Spinal cord (tissue), 9 donors: ENCODE measurements at regions not wholly inside any gene's neighbourhood (a gene's known extent, or its start where the extent isn't known, plus 50 kb on each side); places are given as distances from the start of the nearest gene placed in this dataset.

Source experiments
- DNase-seq, 6 donors: peaks; one replicate each; pipeline versions ENCODE4 v3.0.0 to v3.0.0-alpha.2; 2013 to 2015; ENCODE audit warnings: low spot score in 6 of 6, low read depth in 4 of 6
- H3K27ac ChIP-seq: one replicate; pipeline ENCODE4 v1.5.1; 2013; ENCODE audit warnings: low read depth, low read length, control low read depth
- H3K27me3 ChIP-seq: one replicate; pipeline ENCODE4 v1.6.1; 2013; ENCODE audit warnings: low read length; ENCODE audit not compliant: control insufficient read depth, insufficient read depth
- H3K36me3 ChIP-seq: one replicate; pipeline ENCODE4 v1.6.1; 2013; ENCODE audit warnings: low read length; ENCODE audit not compliant: control insufficient read depth, insufficient read depth
- H3K4me1 ChIP-seq: one replicate; pipeline ENCODE4 v1.6.1; 2013; ENCODE audit warnings: low read length; ENCODE audit not compliant: control insufficient read depth, insufficient read depth
- H3K4me3 ChIP-seq: one replicate; pipeline ENCODE4 v1.5.1; 2013; ENCODE audit warnings: low read depth, low read length, control low read depth
- H3K9me3 ChIP-seq: one replicate; pipeline ENCODE4 v1.6.1; 2013; ENCODE audit warnings: low read length; ENCODE audit not compliant: control insufficient read depth, insufficient read depth
- WGBS: methylation state at CpG from one replicate; pipeline ENCODE4 v1.1.5; 2013; ENCODE audit warnings: missing lambda C conversion rate; ENCODE audit not compliant: insufficient coverage; 5-methylcytosine and 5-hydroxymethylcytosine counted together
- donor health status: healthy.

DNA sequence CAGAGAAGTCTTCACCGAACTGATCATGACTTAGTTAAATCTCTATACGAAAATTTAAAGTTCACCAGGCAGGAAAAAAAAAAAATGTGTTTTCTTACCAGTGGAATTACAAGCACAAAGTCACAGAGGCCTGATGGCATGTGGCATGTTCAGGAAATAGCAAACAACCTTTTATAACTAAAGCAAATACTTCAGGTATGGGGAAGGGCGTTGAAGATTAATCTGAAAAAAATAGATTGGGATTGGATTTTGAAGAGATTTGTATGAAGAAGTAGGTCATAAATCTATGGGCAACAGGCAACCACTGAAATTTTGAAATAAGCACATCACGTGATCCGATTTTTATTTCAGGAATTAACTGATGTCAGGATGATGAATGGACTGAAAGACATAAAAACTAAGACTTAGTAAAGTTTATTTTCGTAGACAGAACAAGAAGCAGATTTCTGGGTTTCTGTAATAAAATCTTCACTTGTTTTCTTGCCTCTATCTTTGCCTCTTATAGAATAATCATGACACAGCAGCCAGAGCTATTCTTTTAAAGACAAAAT is 295.9 kb upstream of the ADGRL4 start:
- H3K4me3 ChIP-seq: no peak overlapping the region
- no peaks in the 10 kb centered on the region for H3K36me3 ChIP-seq
- DNase-seq: no peak
- no peaks in the 10 kb centered on the region for H3K27me3 ChIP-seq
- no peak overlapping the region for H3K27ac ChIP-seq
- no peaks in the 10 kb centered on the region for H3K4me1 ChIP-seq
- H3K9me3 ChIP-seq: no peaks in the 10 kb centered on the region
- 60% methylated on average over 1 of the region's 6 CpGs for WGBS

DNA sequence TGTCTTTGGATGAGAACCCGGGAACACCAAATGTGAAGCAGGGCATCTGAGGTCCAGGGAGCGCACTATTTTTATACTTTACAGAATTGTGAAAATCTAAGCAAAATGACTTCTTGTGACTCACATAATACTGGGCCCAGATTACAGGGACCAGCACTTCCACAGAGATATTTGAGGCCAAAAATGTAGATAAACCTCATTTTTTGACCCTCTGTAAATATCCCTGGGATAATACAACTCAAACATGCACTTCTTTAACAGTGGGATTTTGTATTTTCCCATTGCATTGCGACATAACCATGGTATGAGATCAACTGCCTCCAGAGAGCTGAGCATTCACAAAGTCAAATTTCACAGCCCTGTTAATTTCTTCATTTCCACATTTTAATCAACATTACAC is 289.4 kb upstream of the ADGRL4 start:
- H3K27me3 ChIP-seq: no peaks in the 10 kb centered on the region
- no peak for DNase-seq
- H3K4me1 ChIP-seq: no peaks in the 10 kb centered on the region
- no peak overlapping the region for H3K4me3 ChIP-seq
- no peak overlapping the region for H3K27ac ChIP-seq
- H3K36me3 ChIP-seq: no peaks in the 10 kb centered on the region
- WGBS: 83% methylated on average over 1 of the region's 3 CpGs
- no peaks in the 10 kb centered on the region for H3K9me3 ChIP-seq

DNA sequence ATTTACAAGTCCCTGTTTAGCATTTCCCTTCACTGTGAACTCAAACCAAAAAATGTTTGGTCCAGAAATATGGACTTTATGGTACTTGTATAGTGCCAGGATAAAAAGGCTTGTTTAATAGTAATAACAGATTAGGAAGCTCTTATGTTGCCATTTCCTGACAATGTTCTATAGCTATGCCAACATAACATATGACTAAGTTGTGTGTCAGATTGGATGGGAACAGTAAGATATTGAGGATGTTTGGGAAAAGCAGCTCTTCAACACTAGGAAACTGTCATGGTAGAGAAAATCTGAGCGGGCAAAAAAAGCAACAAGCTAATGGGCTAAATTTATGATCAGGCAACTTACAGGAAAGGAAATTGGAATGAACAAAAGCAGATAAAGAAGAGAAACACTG is 287.1 kb upstream of the ADGRL4 start:
- Histone ChIP-seq H3K4me1 (no peaks in the 10 kb centered on the region), H3K4me3 (no peak overlapping the region), H3K36me3 (no peaks in the 10 kb centered on the region), H3K27ac (no peak overlapping the region), H3K27me3 (no peaks in the 10 kb centered on the region), H3K9me3 (no peaks in the 10 kb centered on the region)
- DNase-seq: no peak
- 100% methylated on average over 1 of the region's 1 CpG for WGBS

DNA sequence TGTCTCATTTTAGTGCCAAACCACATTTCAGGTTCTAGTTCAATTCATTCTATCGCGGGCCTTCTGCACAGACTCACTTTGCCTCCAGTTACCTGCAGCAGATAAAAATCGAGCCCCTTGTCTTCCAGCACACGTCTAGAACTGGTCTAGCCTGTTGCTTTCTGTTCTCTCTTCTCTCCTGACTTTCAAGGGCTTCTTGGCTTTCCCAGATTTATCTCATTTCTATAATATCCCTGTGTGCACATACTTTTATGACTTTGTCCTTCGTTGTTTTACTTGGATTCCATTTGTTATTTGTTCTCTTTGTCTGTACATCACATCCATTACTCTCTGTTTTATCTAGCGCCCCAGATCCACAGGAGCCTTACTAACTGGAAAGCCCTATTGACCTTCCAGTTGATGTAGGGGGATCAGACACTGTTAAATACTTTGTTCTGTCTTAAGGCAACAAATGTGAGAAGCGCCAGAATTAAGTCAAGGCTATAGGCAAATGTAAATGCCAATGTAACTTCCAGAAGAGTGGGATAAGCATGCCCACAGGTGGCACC is 284.5 kb upstream of the ADGRL4 start:
- H3K4me1 ChIP-seq: no peaks in the 10 kb centered on the region
- H3K4me3 ChIP-seq: no peak overlapping the region
- H3K9me3 ChIP-seq: no peaks in the 10 kb centered on the region
- no peaks in the 10 kb centered on the region for H3K27me3 ChIP-seq
- DNase-seq: peak in 1 of 6 donors; percentile 2
- WGBS: 87% methylated on average over 6 of the region's 7 CpGs
- H3K27ac ChIP-seq: no peak overlapping the region
- no peaks in the 10 kb centered on the region for H3K36me3 ChIP-seq

DNA sequence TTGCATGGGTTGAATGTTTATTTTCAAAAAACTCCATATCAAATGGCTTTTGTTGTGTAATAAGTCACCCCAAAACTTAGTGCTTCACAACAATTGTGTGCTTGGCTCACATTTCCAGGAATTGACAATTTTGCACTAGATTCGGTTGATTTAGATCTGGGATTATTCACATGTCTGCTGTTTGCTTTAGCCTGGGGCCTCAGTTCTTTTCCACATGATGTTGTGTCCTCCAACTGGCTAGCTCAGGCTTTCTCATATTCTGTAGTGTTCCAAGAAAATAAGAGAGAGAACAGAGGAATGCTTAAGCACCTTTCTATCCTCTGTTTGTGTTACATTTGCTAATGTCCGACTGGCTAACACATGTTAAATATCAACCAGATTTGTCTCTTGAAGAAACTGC is 281.5 kb upstream of the ADGRL4 start:
- no peaks in the 10 kb centered on the region for H3K4me1 ChIP-seq
- H3K36me3 ChIP-seq: no peaks in the 10 kb centered on the region
- H3K27me3 ChIP-seq: no peaks in the 10 kb centered on the region
- no peak overlapping the region for H3K27ac ChIP-seq
- H3K4me3 ChIP-seq: no peak overlapping the region
- no CpG with 5 or more reads among the region's 2 CpGs for WGBS
- H3K9me3 ChIP-seq: no peaks in the 10 kb centered on the region
- DNase-seq: no peak

DNA sequence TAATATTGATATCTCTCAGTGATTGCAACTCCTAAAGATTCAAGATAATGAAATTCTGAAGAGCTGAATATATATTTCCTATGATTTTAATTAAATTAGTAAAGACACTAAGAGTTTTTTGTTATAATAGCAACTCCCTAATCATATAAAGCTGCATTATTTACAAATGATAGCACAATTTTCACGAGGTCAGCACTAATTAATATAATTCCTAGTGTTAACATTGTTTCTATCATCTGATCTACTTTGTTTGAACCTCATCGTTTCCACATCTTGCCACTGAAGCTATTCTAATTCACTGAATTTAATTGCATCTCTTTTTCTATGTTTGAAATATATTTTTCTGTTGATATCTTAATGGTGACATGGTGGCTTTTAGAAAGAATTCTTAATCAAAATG is 279.1 kb upstream of the ADGRL4 start:
- WGBS: no CpG with 5 or more reads among the region's 2 CpGs
- Histone ChIP-seq H3K27ac (no peak overlapping the region), H3K4me3 (no peak overlapping the region), H3K36me3 (no peaks in the 10 kb centered on the region), H3K4me1 (no peaks in the 10 kb centered on the region), H3K27me3 (no peaks in the 10 kb centered on the region), H3K9me3 (no peaks in the 10 kb centered on the region)
- no peak for DNase-seq

DNA sequence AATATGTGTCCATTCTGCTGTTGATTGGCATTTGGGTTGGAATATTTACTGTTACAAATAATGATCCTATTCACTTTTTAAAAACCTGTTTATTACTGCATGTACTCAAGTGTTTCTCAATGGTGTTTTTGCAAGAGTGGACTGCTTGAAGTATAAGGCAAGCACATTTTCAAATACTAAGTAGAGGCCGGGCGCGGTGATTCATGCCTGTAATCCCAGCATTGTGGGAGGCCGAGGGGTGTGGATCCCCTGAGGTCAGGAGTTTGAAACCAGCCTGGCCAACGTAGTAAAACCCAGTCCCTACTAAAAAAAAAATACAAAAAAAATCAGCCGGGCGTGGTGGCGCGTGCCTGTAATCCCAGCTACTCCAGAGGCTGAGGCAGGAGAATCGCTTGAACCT is 276.9 kb upstream of the ADGRL4 start:
- DNase-seq: no peak
- H3K4me1 ChIP-seq: no peaks in the 10 kb centered on the region
- WGBS: 94% methylated on average over 4 of the region's 10 CpGs
- H3K4me3 ChIP-seq: no peak overlapping the region
- H3K27ac ChIP-seq: no peak overlapping the region
- H3K9me3 ChIP-seq: no peaks in the 10 kb centered on the region
- H3K36me3 ChIP-seq: no peaks in the 10 kb centered on the region
- no peaks in the 10 kb centered on the region for H3K27me3 ChIP-seq

DNA sequence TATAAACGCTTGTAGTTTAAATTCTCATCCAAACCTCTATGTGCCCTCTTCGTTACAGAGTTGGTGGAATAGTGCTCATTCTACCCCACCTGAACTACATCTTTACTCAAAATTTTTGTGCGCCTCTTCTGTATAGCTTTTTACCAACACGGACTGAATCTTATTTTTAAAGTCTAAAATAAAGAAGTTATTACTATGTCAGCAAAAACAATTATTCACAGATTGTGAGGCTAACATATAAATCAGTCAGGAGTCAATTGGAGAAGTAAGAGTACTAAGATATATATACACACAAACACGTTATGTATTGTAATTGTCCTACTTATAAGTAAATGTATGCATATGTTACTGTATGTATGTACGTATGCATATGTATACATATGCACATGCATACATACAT is 274.9 kb upstream of the ADGRL4 start:
- Histone ChIP-seq H3K4me1 (no peaks in the 10 kb centered on the region), H3K4me3 (no peak overlapping the region), H3K9me3 (no peaks in the 10 kb centered on the region), H3K27ac (no peak overlapping the region), H3K27me3 (no peaks in the 10 kb centered on the region), H3K36me3 (no peaks in the 10 kb centered on the region)
- DNase-seq: no peak
- no CpG with 5 or more reads among the region's 6 CpGs for WGBS

DNA sequence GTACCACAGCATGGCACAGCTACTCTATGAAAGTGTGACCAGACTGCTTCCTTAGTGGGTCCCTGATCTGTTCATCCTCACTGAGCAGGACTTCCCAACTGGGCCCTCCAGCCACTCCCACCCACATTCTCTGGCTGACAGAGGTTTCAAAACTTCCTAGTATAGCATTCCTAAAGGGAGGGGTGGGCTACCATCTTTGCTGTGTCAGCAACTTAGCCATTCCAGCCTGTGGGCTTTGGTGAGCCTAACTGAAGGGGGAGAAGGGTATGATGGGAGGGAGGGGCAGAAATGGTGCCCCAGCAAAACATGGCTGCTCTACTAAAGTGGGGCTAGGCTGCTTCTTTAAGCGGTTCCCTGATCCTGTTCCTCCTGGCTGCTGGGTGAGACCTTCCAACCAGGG is 265.2 kb upstream of the ADGRL4 start:
- no peak for DNase-seq
- H3K27me3 ChIP-seq: no peaks in the 10 kb centered on the region
- no peaks in the 10 kb centered on the region for H3K36me3 ChIP-seq
- H3K4me1 ChIP-seq: no peaks in the 10 kb centered on the region
- H3K9me3 ChIP-seq: no peaks in the 10 kb centered on the region
- H3K4me3 ChIP-seq: no peak overlapping the region
- WGBS: no CpG with 5 or more reads among the region's 1 CpG
- no peak overlapping the region for H3K27ac ChIP-seq

DNA sequence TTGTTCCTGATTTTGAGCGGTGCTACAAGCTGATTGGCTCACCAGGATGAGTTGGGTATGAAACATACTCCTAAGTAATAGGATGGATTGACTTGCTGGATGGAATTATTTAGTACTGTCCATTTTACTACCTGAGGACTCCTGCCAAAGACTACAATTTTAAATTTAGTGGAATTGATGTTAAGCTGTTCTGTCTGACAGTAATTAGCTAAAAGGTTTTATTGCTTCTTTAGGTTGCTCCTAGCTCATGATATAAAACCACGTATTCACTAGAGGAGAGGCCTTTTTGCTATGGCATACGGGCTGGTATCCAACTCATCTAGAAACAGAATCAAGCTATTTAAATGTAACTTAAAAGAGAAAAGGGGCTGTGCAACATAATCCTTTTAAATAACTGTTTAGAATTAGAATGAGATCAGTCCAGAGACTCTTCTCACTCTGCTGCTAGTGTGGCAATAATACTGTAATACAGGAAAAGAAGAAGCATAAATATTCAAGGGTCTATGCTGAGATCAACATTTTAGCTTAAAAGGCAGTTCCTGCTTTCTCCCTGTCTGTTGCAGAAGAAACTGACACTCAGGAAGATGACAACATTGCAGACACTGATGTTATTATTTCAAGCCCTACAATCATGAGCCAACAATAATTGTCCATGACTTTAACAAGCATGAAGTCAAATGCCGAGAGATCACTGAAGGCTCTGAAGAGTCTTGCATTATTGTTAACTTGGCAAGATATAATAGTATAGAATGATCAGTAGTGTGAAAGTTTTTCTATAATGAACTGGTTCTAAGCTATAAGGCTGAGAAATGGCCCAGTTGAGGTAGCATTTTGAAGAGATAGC is 258.7 kb upstream of the ADGRL4 start:
- H3K27ac ChIP-seq: no peak overlapping the region
- no peaks in the 10 kb centered on the region for H3K4me1 ChIP-seq
- WGBS: 44% methylated on average over 1 of the region's 4 CpGs

More for the DNA sequence above, 258.7 kb upstream of the ADGRL4 start:
- no peaks in the 10 kb centered on the region for H3K27me3 ChIP-seq
- peak in 1 of 6 donors; percentile 22 for DNase-seq
- H3K36me3 ChIP-seq: no peaks in the 10 kb centered on the region
- H3K9me3 ChIP-seq: no peaks in the 10 kb centered on the region
- H3K4me3 ChIP-seq: no peak overlapping the region
